KMS-11 (cell line): ENCODE measurements at regions not wholly inside any gene's neighbourhood (a gene's known extent, or its start where the extent isn't known, plus 50 kb on each side); places are given as distances from the start of the nearest gene placed in this dataset.

ENCODE experiments used
- H2AFZ ChIP-seq: fragments of 200-600 bp; sonication (generic); 2 replicates; pipeline ENCODE4 v1.6.1; 2016; ENCODE audit warnings: antibody characterized with exemption, mixed run types, low read depth
- H3K27ac ChIP-seq: fragments of 200-600 bp; sonication (generic); 2 replicates; pipeline ENCODE4 v1.6.1; 2016; ENCODE audit warnings: mild to moderate bottlenecking, mixed run types
- H3K27me3 ChIP-seq: fragments of 200-600 bp; sonication (generic); 2 replicates; pipeline ENCODE4 v1.6.1; 2017; ENCODE audit warnings: mild to moderate bottlenecking, low read depth, mixed run types, moderate library complexity; ENCODE audit not compliant: insufficient read depth
- H3K36me3 ChIP-seq: fragments of 200-600 bp; sonication (generic); 2 replicates; pipeline ENCODE4 v1.6.1; 2017; ENCODE audit warnings: mild to moderate bottlenecking, mixed run types; ENCODE audit not compliant: insufficient read depth
- H3K4me1 ChIP-seq: fragments of 200-600 bp; sonication (generic); 2 replicates; pipeline ENCODE4 v1.6.1; 2016; ENCODE audit warnings: mild to moderate bottlenecking, low read depth, mixed run types; ENCODE audit not compliant: poor library complexity, severe bottlenecking
- H3K4me2 ChIP-seq: fragments of 200-600 bp; sonication (generic); 2 replicates; pipeline ENCODE4 v1.7.0; 2016; ENCODE audit warnings: mild to moderate bottlenecking, mixed run types
- H3K4me3 ChIP-seq: fragments of 200-600 bp; sonication (generic); IDR thresholded peaks from 2 replicates; pipeline ENCODE4 v1.6.1; 2017; ENCODE audit warnings: low read depth, low read length, mixed read lengths; ENCODE audit not compliant: insufficient read depth
- H3K79me2 ChIP-seq: fragments of 200-600 bp; sonication (generic); 2 replicates; pipeline ENCODE4 v1.6.1; 2016; ENCODE audit warnings: low read depth, mixed run types; ENCODE audit not compliant: insufficient read depth
- H3K9ac ChIP-seq: fragments of 200-600 bp; sonication (generic); 2 replicates; pipeline ENCODE4 v1.6.1; 2016; ENCODE audit warnings: mild to moderate bottlenecking, mixed run types
- H4K20me1 ChIP-seq: fragments of 200-600 bp; sonication (generic); 2 replicates; pipeline ENCODE4 v1.6.1; 2016; ENCODE audit warnings: mild to moderate bottlenecking, mixed run types; ENCODE audit not compliant: insufficient read depth
- TF ChIP-seq, protein P1 (sequence below): fragments of 200-600 bp; sonication (generic); conservative IDR thresholded peaks from 2 replicates; pipeline ENCODE4 v1.6.1; 2017; ENCODE audit warnings: low read depth, mild to moderate bottlenecking, antibody characterized with exemption, low read length, moderate library complexity, mixed read lengths

DNA sequence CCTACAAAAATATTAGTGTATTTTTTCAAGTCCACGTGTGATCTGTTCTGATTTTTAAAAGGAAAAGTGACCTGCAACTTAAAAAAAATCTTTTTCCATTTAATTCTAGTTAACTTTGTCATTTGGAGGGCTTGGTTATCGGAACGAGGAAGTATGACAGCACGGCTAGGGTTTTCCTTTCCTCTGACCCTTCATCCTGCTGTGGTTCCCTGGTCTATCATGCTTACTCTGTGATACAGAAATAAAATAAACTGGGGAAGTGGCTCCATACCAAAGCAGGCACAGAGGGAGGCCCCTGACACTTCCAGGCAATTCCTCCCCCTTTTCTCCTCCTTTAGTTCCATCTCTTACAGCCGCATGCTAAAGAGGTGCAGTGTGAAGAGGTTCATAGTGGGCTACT, 491.3 kb downstream of the EDEM1 start:
- no peak overlapping the region for H3K4me3 ChIP-seq
- no peak overlapping the region for H3K27ac ChIP-seq
- no peaks in the 10 kb centered on the region for H3K27me3 ChIP-seq
- H3K9ac ChIP-seq = no peak overlapping the region
- H4K20me1 ChIP-seq = no peaks in the 10 kb centered on the region
- TF ChIP-seq, protein P1, sequence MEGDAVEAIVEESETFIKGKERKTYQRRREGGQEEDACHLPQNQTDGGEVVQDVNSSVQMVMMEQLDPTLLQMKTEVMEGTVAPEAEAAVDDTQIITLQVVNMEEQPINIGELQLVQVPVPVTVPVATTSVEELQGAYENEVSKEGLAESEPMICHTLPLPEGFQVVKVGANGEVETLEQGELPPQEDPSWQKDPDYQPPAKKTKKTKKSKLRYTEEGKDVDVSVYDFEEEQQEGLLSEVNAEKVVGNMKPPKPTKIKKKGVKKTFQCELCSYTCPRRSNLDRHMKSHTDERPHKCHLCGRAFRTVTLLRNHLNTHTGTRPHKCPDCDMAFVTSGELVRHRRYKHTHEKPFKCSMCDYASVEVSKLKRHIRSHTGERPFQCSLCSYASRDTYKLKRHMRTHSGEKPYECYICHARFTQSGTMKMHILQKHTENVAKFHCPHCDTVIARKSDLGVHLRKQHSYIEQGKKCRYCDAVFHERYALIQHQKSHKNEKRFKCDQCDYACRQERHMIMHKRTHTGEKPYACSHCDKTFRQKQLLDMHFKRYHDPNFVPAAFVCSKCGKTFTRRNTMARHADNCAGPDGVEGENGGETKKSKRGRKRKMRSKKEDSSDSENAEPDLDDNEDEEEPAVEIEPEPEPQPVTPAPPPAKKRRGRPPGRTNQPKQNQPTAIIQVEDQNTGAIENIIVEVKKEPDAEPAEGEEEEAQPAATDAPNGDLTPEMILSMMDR = no peak
- H3K4me2 ChIP-seq = no peak overlapping the region
- H2AFZ ChIP-seq = no peak overlapping the region
- H3K79me2 ChIP-seq = no peaks in the 10 kb centered on the region
- no peaks in the 10 kb centered on the region for H3K36me3 ChIP-seq
- no peaks in the 10 kb centered on the region for H3K4me1 ChIP-seq

DNA sequence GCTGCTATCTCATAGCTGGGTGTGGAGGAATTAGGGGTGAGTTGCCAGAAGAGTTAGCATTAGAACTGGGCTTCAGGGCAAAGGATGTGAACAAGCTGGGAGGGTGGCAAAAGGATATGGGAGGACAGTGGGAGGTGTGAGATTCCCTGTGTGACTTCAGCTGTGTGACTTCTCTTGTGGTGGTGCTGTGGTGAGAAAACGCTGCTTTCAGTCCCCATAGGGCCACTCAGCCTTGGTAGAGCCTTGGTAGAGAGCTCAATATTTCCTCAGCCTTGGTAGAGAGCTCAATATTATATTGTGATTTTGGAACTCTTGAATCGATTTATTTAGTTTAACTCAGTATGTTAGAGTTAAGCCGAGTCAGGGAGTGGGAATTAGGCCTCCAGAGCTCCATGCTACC, 499.7 kb downstream of the EDEM1 start:
- no peaks in the 10 kb centered on the region for H3K79me2 ChIP-seq
- H3K9ac ChIP-seq = no peak overlapping the region
- no peak overlapping the region for H2AFZ ChIP-seq
- no peaks in the 10 kb centered on the region for H3K36me3 ChIP-seq
- no peaks in the 10 kb centered on the region for H4K20me1 ChIP-seq
- H3K27ac ChIP-seq = no peak overlapping the region
- H3K4me1 ChIP-seq = no peaks in the 10 kb centered on the region
- H3K27me3 ChIP-seq = no peaks in the 10 kb centered on the region
- TF ChIP-seq, protein P1 = no peak
- no peak overlapping the region for H3K4me2 ChIP-seq
- H3K4me3 ChIP-seq = no peak overlapping the region

DNA sequence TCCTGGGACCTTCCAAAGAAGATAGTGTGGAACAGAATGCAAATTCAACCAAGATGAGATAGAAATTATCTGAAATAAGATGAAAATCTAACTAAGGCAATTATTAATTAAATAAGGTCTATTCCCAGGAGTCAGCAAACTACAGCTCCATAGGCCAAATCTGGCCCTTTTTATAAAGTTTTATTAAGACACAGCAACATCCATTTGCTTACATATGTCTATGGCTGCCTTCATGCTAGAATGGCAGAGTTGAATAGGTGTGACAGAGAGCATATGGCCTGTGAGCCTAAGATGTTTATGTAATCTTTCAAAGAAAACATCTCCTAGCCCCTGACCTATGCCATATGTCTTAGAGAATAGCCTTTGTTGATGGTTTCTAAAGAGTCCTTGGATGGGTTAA, 503.0 kb downstream of the EDEM1 start:
- Histone ChIP-seq H3K36me3 (no peaks in the 10 kb centered on the region), H3K9ac (no peak overlapping the region), H4K20me1 (no peaks in the 10 kb centered on the region), H3K79me2 (no peaks in the 10 kb centered on the region), H3K4me2 (no peak overlapping the region), H3K4me3 (no peak overlapping the region), H3K27me3 (no peaks in the 10 kb centered on the region), H3K4me1 (no peaks in the 10 kb centered on the region), H2AFZ (no peak overlapping the region), H3K27ac (no peak overlapping the region)
- TF ChIP-seq, protein P1 = no peak

DNA sequence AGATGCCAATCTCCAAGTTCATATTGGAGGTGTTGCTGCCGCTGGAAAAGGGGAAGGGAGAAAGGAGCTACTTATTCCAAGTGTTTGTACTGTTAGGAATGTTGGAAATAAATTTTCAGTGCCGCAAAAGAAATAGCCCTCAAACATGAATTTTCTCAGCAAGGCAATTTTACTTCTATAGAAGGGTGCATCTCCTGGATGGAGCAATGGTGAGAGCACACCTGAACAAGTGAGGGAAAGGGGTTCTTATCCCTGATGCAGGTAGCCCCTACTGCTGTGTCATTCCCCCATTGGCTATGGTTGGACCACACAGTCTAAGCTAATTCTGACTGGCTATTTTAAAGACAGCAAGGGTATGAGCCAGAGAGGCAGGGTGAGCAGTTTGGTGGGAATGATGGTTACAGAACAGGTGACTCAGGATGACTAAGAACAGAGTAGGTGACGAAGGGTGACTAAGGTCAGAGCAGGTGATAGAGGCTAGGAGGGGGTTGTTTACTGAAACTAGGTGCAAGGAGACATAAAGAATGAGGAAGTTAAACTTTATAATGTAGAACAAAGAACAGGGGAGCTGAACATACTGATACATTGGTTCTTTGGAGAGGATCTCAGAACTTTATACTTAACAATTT, 503.5 kb downstream of the EDEM1 start:
- Histone ChIP-seq H3K9ac (no peak overlapping the region), H3K27ac (no peak overlapping the region), H3K4me1 (no peaks in the 10 kb centered on the region), H3K4me2 (no peak overlapping the region), H3K36me3 (no peaks in the 10 kb centered on the region), H3K4me3 (no peak overlapping the region), H3K79me2 (no peaks in the 10 kb centered on the region), H2AFZ (no peak overlapping the region), H4K20me1 (no peaks in the 10 kb centered on the region), H3K27me3 (no peaks in the 10 kb centered on the region)
- TF ChIP-seq, protein P1 = no peak
